ENCODE measurements at regions not wholly inside any gene's neighbourhood (a gene's known extent, or its start where the extent isn't known, plus 50 kb on each side); places are given as distances from the start of the nearest gene placed in this dataset.

GRCh38 chr2:121133551-121134319 is 151.3 kb downstream of the TFCP2L1 start:
- Histone ChIP-seq H3K9me3 (replicated peaks; ENCODE audit: control insufficient read depth, insufficient read depth, low read length) (no peaks in the 10 kb centered on the region), H3K4me2 (ENCODE audit: insufficient read depth, low read length) (no peak overlapping the region), H4K20me1 (replicated peaks; ENCODE audit: control insufficient read depth, extremely low read depth, insufficient read depth, low read length) (no peaks in the 10 kb centered on the region), H3K79me2 (ENCODE audit: control insufficient read depth, insufficient read depth, low read length) (no peaks in the 10 kb centered on the region), H3K9ac (replicated peaks; ENCODE audit: extremely low read depth, insufficient read depth, low read length) (no peak overlapping the region), H2AFZ (ENCODE audit: low read depth, low read length) (no peak overlapping the region), H3K27me3 (ENCODE audit: control insufficient read depth in 2 of 2, insufficient read depth in 2 of 2, low read length in 2 of 2) (no peaks in the 10 kb centered on the region), H3K9me1 (replicated peaks; ENCODE audit: control insufficient read depth, extremely low read depth, insufficient read depth, low read length) (no peaks in the 10 kb centered on the region), H3K27ac (ENCODE audit: insufficient read depth, low read depth, low read length) (no peak overlapping the region), H3K4me3 (replicated peaks in 1 of 3; ENCODE audit: insufficient read depth in 1 of 3, low read depth in 1 of 3, low read length in 3 of 3) (no peak overlapping the region), H3K4me1 (ENCODE audit: control insufficient read depth, extremely low read depth, insufficient read depth, low read length) (no peaks in the 10 kb centered on the region), H3K36me3 (ENCODE audit: control insufficient read depth in 2 of 2, extremely low read depth in 1 of 2, insufficient read depth in 2 of 2, low read length in 2 of 2) (no peaks in the 10 kb centered on the region)
- dilution Hi-C loops (cut with MboI; ENCODE audit: extremely low pct_ligation_motif_present, low sequenced_read_pairs) (no loop called here), intact Hi-C loops (cut with micrococcal nuclease) (no loop called here)
- TF ChIP-seq POLR2AphosphoS5 (IDR thresholded peaks at IDR 0.05; ENCODE audit: insufficient read depth, low read depth, low read length) (no peak), MYC (IDR thresholded peaks at IDR 0.05; ENCODE audit: low read depth, low read length) (no peak), FOS (IDR thresholded peaks at IDR 0.05; ENCODE audit: borderline replicate concordance, insufficient read depth, low read length) (no peak), POLR2A (IDR thresholded peaks at IDR 0.05; ENCODE audit: low read depth, low read length) (no peak), MAX (IDR thresholded peaks at IDR 0.05; ENCODE audit: insufficient read depth, insufficient read length) (no peak), GATA2 (IDR thresholded peaks at IDR 0.05; ENCODE audit: insufficient read depth, insufficient read length, low read depth, low read length) (no peak), CTCF (IDR thresholded peaks at IDR 0.05; ENCODE audit: extremely low read depth in 1 of 2, insufficient read depth in 1 of 2, low read depth in 1 of 2, low read length in 2 of 2) (no peak), EZH2 (IDR thresholded peaks at IDR 0.05; ENCODE audit: borderline replicate concordance, low read depth, low read length, severe bottlenecking) (no peak), JUN (IDR thresholded peaks at IDR 0.05; ENCODE audit: borderline replicate concordance, insufficient read depth, insufficient read length, low read depth) (no peak)
- no peak for DNase-seq (ENCODE audit: low read depth, low spot score)
- POLR2A ChIA-PET: no interaction called here
- CTCF ChIA-PET: no interaction called here
- BruUV-seq (replicated peaks): no TSS peak
- FAIRE-seq: no peak
